ENCODE measurements at regions not wholly inside any gene's neighbourhood (a gene's known extent, or its start where the extent isn't known, plus 50 kb on each side); places are given as distances from the start of the nearest gene placed in this dataset.

DNA sequence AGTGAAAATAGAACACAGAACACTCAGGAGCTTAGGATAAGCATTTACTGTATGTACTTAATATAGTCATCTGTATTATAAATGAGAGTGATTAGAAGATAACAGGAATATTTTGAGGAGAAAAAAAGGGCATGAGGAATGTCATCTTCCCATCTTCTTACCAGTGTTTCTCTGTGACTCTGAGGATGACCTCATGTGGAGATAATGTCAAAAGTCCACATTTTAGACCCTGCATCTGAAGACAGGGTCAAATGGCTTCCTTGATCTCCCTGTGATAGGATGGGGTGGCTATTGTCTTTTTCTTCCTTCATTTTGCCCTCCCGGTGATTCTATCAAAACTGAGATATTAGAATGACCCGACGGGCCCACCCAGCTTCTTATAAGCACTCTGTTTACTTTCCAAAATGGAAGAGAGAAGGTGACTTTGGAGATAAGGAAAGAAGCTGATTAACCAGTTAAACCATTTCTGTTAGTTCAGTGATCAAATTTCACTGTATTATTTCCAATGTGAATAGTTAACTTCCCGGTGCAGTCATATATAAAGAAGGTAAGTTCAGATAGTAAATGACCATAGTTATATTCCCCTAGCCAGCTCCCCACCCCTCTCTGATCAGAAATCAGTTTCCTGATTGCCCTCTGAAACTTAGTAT is 115.7 kb upstream of the SALL4 start:
- no peak for DNase-seq

DNA sequence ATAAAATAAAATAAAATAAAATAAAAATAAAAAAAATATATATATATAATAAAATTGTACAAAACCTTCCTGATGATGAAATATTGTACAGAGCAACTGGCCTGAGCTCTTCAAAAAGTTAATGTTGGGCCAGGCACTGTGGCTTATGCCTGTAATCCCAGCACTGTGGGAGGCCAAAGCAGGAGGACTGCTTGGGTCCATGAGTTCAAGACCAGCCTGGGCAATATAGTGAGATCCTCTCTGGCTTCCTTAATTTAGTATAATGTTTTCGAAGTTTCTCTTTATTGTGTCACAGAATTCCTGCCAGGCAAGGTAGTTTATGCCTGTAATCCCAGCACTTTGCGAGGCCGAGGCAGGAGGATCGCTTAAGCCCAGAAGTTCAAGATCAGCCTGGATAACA is 113.9 kb upstream of the SALL4 start:
- no peak for DNase-seq

DNA sequence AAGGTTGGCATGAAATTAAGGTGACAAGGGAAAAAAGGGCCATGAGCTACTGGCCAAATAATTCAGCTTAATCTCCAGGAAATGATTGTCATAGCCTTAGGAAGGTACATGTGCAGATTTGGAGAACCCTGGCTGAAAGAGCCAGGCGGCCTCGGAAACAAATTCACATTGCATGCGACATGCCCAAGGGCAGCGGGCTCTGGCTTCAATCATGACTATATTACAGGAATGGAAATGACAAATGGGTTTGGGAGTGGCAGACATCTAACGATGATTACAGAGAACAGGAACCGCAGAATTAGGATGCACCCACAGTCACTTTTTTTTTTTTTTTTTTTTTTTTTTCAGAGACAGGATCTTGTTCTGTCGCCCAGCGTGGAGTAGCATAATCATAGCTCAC is 112.4 kb upstream of the SALL4 start:
- DNase-seq: no peak

DNA sequence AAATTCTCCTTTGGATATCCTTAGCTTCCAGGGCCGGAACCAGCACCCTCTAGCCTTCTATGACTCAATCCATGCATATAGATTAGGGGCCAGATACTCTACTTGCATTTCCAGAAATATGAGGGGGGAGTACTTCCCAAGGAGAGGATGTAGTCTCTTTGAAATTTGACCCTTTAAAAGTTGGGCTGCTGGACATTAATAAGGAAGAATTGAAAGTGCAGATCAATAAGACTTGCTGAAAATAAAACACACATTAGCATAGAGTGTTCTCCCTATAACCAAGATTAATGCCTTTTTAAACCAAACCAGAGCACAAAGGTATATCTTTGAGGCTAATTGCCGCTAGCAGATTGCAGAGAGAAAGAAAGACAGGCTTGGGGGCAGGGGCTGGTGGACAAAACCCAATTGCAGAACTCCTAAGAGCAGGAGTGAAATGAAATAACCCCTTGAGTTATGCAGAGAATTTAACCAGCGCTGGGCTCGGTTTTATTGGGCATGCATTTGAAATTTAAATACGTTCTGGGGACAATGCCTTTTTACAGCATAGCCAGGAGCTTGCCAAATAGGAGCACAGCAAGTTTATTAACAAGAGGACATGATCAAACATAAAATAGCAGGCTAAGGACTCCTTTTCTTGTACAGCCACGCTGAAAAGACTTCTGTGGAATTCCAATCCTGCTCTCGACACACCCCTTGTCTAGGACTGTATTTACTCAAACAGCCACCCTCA is 108.2 kb upstream of the SALL4 start:
- no peak for DNase-seq

DNA sequence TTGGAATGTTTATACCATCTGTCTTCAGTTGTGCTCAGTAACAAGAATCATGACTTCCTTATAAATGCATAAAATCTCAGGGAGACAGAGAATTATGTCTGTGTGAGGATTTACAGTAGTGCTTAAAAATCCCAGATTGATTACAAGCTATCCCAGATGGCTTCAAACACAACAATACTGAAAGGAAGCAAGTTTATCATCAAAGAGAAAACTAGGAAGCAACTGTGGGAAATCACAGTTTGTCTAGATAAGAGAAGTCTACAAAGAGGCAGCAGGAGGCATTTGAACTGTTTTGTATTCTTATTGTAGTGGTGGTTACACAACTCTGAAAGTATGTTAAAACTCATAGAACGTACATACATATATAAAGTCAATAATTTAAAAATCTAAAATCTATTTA is 104.4 kb upstream of the SALL4 start:
- no peak for DNase-seq

DNA sequence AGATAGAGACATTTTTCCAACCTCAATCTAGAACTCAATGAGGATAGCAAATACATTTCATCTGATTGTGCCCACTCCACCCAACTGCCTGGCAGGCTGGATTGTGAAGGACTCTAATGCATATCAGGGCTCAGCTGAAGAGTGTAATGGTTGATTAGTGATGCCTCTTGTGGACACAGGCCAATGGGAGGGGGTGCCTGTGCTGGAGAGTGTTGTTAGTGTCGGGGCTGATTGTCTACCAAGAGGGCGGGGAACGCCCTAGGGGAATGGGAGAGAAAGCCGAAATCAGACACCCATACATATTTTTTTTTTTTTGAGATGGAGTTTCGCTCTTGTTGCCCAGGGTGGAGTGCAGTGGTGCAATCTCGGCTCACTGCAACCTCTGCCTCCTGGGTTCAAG is 103.7 kb upstream of the SALL4 start:
- DNase-seq: no peak

DNA sequence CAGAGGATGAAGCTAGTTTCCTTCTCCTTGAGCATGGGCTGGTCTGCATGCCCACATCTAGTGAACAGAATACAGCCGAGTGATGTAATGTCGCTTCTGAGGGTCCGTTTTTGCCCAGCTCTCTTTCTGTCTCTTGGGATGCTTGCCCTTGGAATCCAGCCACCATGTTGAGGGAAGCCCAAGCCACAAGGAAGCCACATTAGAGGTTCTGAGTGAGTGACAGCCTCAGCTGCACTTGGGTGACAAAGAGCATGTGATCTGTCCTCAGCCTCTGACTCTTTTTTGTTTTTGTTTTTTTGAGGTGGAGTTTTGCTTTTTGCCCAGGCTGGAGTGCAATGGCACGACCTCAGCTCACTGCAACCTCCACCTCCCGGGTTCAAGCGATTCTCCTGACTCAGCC is 100.6 kb upstream of the SALL4 start:
- DNase-seq: no peak

DNA sequence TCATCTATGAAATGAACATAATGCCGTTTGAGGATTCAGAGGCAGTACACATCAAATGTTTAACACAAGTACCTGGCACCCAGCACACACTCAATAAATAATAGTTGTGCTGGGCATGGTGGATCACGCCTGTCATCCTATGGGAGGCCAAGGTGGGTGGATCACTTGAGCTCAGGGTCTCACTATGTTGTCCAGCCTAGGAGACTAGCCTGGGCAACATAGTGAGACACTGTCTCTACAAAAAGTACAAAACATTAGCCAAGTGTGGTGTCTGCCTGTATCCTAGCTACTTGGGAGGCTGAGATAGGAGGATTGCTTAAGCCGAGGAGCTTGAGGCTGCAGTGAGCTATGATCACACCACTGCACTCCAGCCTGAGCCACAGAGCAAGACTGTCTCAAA is 98.1 kb upstream of the SALL4 start:
- no peak for DNase-seq

DNA sequence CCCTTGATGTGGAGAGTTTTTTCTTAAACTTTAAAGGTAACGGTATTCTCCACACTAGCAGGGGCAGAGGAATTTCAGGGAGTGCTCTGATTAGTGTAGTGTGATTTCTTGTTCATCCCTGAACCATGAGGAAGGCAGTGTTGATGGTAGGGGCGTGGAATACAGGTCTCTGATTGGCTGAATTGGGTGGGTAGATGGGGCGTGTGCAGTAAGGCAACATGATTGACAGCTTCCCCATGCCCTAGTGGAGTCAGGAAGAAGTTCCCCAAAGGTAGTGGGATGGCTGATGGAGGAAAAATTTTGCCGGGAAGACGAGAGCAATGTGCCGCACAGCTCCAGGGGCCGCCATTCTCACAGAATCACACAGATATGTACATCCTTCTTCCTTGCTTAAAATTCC is 97.4 kb upstream of the SALL4 start:
- DNase-seq: no peak

DNA sequence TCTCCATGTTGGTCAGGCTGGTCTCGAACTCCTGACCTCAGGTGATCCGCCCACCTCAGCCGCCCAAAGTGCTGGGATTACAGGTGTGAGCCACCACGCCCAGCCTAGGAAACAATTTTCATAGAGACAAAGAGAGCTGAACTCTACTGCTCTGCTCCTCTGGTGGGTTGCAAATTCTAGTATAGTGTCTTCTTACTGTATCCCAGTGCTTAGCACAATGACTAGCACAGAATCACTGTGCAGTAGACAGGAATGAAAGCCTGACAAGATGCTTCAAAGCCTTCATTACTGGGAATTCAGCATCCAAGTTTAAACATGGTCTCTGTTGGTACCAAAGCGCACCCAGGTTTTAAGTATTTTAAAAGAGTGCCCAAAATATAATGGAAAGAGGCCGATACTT is 96.5 kb upstream of the SALL4 start:
- DNase-seq: no peak

DNA sequence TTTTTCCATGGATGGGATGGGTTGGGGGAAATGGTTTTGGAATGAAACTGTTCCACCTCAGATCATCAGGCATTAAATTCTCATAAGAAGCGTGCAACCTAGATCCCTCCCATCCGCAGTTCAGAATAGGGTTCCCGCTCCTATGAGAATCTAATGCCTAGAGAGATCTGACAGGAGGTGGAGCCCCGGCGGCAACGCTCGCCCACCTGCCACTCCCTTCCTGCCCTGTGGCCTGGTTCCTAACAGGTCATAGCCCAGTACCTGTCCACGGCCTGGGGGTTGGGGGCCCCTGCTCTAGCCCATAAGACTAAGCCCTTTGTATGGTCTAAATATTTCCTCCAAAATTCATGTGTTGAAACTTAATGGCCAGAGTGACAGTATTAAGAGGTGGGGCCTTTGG is 92.3 kb upstream of the SALL4 start:
- DNase-seq: no peak

DNA sequence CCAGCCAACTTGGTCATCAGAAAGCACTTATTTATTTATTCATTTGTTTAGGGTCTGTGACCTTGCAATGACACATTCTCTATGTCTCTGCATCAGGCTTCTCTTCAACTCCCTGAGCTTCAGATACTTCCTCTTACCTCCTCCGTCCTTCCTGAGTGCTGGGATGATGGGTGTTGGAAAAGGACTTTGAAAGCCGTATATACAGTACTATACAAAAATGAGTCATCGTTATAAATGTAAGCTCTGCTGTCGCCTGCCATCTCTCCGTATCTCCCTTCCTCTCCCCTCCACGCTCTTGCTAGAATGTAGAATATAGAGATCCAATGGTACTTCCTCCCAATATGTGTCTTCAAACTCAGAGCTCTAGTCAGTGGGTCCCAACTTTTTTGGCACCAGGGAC is 91.9 kb upstream of the SALL4 start:
- DNase-seq: no peak

DNA sequence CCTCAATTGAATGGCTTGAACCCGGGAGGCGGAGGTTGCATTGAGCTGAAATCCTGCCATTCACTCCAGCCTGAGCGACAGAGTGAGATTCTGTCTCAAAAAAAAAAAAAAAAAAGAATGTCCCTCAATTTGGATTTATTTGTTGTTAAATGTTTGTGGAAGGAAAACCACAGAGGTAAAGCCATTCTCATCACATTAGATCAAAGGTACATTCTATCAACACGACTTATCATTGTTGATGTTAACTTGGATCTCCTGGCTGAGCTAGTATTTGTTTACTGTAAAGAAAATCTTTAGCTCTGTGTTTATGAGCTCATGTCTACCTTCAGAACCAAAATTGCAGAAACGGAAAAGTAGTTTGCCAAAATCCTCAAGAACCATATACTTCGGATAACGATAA is 91.4 kb upstream of the SALL4 start:
- DNase-seq: no peak

DNA sequence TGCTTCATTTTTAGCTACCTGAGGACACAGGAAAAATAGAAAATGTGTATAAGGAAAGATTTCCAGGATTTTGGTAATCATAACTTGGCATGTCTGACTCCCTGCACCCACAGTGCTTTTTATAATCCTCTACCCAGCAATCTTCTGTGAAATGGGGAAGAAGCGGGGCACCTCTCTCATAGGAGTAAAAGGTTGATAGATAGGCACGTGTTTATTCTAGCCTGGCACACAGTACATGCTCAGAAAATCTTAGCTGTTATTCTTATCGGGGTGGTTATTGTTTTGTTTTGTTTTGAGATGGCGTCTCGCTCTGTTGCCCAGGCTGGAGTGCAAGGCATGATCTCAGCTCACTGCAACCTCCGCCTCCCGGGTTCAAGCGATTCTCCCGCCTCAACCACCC is 87.7 kb upstream of the SALL4 start:
- DNase-seq: no peak

DNA sequence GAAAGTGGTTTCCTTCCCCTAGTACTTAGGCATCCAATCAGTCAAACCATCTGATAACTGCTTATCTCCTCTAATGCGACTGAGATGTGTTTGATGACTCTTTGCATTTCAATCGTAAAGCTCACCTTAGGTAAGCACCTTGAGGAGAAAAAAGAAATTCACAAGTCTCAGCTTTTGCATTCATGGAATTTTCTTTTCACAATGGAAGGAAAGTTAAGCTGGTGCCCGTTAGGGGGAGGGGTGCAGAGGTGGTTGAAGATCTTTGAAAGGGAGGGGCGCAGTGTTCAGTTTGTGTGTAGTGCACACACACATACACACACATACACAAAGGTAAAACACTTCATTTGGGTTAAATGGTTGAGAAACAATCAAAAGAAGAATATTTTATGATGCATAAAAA is 87.1 kb upstream of the SALL4 start:
- no peak for DNase-seq

DNA sequence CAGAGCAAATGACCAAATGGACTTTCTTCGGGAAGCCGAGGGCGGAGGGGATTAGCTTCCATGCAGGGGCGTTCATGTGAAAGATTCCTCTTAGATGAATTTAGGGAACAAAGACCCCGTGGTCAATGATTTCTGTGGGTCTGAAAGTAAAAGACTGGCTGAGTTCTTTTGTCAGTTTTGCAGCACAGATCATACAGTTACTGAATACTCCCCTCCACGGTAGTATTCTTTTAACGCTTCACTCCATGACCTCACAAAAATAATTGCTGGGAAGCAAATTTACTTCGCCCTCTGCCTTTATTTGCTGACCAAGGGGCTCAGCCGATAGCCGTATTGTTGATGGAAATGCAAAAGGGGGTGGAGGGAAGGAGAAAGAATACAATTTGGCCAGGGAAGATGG is 86.0 kb upstream of the SALL4 start:
- no peak for DNase-seq

DNA sequence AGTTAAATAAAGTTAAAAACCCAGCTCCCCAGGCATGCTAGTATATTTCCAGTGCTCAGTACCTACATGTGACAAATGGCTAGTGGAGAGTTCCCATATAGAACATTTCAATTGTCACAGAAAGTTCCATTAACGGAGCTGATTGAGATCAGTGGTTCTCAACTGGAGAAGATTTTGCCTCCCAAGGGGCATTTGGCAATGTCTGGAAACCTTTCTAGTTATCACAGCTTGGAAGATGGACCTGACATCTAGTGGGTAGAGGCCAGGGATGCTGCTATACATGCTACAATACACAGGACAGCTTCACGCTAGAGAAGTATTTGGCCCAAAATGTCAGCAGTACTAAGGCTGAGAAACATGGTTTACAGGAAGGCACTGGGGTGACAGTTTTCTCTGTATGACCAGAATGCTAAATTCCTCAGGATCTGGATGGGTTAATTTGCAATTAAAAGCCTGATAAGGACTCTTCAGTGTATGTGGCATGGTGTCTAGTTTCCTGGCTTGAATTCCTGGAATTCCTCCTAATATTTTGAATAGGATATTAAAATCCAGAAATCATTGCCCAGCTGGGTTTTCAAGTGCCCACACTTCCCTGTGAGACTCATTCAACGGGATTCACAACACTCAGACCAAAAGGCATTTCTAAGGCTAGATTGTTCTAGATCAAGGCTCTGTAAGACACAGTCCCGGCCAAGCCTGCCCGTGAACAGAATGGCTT is 84.7 kb upstream of the SALL4 start:
- no peak for DNase-seq

DNA sequence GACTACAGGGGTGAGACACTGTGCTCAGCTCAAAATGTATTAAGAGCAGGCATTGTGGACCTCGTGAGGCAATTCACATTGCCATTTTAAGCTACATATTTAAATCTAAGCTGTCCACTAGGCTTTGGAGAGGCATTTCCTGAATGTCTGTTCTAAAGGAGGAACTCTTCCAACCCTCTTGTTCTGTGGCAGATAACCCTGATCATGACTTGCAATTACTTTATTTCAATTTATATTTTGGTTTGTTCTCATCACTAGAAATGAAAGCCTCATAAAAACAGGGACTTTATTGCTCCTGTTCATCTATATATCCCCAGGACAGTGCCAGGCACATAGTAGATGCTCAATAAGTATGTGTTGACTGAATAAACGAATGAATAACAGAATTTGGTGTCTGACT is 84.0 kb upstream of the SALL4 start:
- no peak for DNase-seq

DNA sequence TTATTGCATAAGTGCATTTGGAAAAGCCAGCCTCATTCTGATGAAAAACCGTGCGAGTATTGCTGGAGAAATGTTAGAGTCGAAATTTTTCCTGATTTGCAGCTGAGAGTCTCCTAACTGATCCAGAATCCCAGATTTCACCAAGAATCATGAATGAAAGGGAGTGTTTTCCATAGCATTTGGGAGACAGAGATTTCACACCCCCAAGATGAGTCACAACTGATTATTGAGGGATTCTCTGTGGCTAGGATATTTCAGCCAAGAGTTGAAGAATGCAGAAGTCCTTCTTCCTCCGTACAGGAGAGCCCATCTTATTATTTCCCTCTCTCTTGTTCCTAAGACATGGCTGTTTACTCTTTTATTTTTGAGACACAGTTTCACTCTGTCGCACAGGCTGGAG is 82.2 kb upstream of the SALL4 start:
- no peak for DNase-seq

DNA sequence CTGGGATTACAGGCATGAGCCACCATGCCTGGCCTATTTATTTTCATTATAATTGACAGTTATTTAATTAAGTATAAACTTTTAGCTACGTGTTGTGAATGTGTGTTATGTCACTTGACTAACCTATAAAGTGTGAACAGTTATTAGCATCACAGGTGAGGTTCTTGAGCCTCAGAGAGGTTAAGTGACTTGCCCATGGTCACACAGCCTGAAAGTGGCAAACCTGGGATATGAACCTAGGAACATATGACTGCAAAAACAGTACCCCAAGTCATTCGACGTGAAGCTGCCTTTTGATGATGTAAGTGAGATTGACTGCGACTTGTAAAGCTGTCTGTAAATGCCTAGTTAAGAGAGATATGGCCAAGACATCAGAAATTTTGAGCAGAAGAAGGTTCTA is 77.9 kb upstream of the SALL4 start:
- DNase-seq: no peak

DNA sequence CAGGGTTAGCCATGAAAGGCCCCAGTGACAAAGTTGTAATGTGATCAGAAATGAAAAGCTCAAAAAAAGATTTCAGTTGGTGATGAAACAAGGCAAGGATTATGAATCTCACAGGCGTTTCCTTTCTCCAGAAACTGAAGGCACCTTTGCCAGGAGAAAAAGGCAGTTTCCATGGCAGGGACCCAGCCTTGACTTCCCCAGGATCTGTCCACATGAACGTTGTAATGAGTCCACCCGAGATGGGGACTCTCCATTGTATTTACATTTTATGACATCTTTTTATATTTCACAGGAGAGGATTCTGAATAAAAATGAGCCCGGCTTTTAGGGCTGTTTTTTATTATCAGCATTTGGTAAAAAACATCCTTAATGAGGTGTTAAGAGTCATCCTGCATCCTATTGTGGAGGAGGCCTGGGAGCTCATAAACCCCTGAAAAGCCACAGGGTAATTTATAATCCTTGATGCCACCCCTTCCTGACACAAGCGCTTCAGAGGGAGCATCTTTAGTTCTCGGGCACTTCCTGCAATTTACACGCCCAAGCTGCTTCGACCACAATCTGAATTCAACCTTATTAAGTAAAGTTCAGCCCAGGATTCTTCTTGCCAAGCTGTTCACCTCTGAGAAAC is 74.1 kb upstream of the SALL4 start:
- DNase-seq: no peak

DNA sequence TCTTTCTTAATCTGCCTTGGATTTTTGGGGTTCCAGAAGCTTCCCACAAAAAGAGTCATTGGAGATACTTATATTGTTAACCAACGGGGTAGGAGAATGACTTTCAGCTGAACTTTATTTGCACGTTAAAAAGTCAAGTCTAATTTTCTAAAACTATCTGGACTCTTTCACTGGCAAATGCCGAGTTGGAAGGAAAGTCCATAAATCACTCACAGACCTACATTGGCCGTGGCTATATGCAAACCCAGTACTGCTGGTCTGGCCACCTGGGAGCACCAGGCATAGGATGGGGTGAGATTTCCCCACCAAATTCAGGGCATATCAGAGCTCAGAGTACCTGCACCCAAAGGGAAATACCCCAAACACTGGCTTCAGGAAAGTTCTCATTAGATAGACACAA is 71.3 kb upstream of the SALL4 start:
- no peak for DNase-seq

DNA sequence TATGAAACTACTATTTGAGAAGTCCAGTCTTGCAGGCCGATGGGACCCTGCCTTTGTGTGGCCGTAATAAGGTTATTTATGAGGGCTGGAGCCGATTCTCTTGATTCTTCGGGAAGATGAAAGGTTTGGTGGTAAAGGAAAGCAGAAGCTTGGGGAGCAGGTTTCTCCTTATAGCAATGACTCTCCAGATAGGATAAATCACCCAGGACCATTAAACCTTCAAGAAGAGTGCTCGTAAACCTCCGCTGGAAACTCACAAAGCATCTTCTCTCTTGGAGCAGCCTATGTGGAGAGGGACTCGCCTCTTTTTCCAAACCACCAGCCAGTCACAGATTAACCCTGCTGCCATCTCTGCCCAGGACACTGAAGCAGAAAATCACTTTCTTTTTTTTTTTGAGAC is 69.6 kb upstream of the SALL4 start:
- DNase-seq: no peak

DNA sequence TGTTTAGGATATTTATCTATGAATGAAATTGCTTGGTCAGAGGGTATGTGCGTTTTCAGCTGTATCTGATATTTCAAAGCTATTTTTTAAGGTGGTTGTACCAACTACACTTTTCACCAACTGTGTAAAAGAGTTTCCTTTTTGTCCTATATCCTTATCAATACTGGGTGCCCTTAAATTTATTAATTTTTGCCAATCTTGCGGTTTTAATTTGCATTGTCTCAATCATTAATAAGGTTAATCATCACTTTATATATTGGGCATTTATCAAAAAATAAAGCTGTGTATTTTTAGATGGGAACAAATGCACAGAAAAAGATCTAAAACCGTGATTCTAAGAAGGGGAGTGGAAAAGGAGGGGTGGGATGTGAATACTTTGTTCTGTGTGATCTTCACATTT is 66.7 kb upstream of the SALL4 start:
- DNase-seq: no peak

Measured in activated CD4-positive, alpha-beta T cell treated with anti-CD3 and anti-CD28 coated beads, Interleukin-2, Interleukin-6, amounts not matched to agents 100 ng/mL and 50 ng/mL, durations not matched to agents 16 hours and 8 hours (primary cell).